22Rv1 (cell line): ENCODE measurements at regions not wholly inside any gene's neighbourhood (a gene's known extent, or its start where the extent isn't known, plus 50 kb on each side); places are given as distances from the start of the nearest gene placed in this dataset.

Source experiments
- H3K27ac ChIP-seq: fragments of 450-650 bp; 2 replicates; pipeline ENCODE4 v1.5.1; 2017
- ZFX ChIP-seq: fragments of 450-650 bp; IDR thresholded peaks from 2 replicates; pipeline ENCODE4 v1.6.1; 2017; ENCODE audit warnings: antibody characterized with exemption, borderline replicate concordance
- TF ChIP-seq, protein P1 (sequence below): fragments of 450-650 bp; IDR thresholded peaks from 2 replicates; pipeline ENCODE4 v1.5.1; 2017; ENCODE audit warnings: mild to moderate bottlenecking

DNA sequence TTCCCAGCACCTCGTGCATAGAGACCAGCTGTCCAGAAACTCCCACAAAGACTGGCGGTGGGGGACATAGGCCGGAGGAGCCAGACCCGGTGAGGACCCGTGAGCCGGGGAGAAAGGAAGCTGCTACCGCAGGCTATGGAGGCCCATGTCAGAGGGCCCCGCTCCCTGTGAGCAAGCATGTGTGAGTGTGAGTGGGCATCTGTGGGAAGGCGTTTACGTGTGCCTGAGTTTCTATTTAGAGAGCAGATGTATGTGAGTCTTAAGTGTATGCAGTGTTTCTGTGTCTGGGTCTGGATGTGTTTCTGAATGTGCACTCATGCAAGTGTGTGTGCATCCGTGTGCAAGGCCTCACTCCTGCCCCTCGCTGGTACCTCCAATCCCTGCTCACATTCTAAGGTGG lies 187.8 kb upstream of the RAB6C start:
- TF ChIP-seq ZFX: no peak
- TF ChIP-seq, protein P1, sequence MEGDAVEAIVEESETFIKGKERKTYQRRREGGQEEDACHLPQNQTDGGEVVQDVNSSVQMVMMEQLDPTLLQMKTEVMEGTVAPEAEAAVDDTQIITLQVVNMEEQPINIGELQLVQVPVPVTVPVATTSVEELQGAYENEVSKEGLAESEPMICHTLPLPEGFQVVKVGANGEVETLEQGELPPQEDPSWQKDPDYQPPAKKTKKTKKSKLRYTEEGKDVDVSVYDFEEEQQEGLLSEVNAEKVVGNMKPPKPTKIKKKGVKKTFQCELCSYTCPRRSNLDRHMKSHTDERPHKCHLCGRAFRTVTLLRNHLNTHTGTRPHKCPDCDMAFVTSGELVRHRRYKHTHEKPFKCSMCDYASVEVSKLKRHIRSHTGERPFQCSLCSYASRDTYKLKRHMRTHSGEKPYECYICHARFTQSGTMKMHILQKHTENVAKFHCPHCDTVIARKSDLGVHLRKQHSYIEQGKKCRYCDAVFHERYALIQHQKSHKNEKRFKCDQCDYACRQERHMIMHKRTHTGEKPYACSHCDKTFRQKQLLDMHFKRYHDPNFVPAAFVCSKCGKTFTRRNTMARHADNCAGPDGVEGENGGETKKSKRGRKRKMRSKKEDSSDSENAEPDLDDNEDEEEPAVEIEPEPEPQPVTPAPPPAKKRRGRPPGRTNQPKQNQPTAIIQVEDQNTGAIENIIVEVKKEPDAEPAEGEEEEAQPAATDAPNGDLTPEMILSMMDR: no peak
- H3K27ac ChIP-seq: no peak overlapping the region

DNA sequence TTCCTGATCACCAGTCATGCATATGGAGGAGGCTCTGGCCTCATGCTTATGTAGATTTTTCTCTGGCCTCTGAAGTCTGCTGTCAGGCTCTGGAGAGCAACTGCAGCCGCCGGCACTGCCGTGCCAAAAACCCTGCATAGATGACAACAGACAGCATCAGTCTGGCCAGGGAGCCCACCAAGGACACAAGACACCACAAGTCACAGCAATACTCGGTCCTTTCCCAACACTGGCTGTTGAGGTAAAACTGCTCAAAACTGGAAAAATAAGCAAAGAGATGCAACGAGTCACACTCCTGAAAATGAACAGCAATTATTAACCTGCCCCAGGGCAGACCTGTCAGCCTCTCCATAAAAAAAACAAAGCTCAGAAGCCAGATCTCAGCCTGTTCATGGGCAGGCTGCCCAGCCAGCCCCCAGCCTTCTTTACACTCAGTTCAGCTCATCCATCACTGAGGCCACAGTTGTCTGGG lies 186.0 kb upstream of the RAB6C start:
- TF ChIP-seq, protein P1: no peak
- TF ChIP-seq ZFX: no peak
- no peak overlapping the region for H3K27ac ChIP-seq

DNA sequence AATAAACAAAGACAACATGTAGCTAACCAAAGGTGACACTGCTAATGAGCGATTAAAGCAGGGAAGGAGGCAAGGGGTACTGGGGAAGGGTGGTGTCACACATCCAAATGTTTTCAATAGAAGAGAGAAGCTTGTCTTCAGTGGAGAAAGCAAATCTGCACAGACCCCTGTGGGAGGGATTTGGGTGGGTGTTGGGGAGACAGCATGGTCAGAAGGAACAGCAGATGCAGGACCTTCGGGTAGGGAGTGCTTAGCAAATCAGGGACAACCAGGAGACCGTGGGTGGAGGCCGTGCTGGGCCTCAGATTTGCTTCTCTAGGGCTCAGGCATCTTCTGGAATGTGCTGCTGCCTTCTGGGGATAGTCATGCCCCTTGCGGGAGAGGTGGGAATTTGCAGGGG lies 185.3 kb upstream of the RAB6C start:
- no peak for TF ChIP-seq ZFX
- TF ChIP-seq, protein P1: no peak
- H3K27ac ChIP-seq: no peak overlapping the region

DNA sequence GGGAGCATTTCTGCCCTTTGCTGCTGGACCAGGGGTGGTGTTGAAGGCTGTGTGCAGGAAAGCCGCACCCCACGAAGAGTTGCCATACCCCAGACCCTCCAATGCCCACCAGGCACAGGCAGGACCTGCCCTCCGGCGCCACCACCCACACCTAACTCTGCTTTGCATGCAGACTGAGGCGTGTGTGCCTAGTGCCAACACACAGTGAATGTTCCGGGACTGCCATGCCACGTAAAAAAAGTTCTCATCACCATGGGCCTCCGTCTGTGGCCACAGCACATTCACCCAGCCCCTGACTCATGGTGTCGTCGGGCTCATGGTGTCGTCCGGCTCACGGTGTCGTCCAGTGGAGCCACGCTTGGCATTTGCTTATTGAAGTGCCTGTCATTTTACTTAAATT lies 184.9 kb upstream of the RAB6C start:
- TF ChIP-seq ZFX: no peak
- TF ChIP-seq, protein P1: no peak
- no peak overlapping the region for H3K27ac ChIP-seq

DNA sequence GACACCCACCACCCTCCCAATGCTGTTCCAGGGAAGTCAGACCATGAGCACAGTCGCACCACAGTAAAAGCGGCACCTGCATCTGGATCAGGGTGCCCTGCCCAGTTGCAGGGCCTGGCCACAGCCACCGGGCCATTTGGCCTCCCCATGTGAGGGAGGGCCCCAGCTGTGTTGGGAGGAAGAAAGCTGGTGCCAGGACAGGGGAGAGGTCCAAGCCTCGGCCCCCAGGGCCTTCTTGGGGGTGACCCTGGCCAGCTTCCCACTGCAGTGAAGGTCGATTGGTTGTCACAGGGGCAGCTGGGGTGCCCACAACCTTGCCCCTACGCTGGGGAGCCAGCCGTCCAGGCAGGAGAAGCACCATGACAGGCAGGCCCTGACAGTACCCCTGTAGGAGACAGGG lies 183.2 kb upstream of the RAB6C start:
- no peak for TF ChIP-seq ZFX
- TF ChIP-seq, protein P1: no peak
- no peak overlapping the region for H3K27ac ChIP-seq

DNA sequence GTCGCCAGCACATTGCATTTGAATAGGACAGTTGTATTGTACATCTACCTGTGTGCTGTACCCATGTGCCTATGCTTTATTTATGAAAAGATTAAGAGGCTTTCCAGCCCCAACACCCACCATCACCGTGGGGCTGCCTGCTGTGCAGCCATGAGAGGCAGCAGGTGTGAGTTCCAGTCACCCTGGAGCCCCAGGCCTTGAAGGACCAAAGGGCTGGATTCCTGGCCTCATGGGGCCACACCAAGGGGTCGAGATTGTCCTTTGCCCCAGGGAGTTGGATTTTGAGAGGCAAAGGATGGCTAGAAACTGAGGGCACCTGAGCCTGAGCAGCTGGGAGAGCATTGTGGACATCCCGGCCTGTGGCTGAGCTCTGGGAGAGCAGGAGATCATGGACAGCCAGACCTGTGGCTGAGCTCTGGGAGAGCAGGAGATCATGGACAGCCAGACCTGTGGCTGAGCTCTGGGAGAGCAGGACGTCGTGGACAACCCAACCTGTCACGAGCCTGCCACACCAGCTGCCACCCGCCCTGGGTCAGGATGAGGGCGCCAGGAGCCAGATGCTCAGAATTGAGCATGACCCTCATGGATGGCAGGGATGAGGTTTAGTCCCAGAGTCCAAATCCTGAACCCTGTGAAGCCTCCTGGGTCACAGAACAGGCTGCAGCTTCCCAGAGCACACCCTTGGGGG lies 182.5 kb upstream of the RAB6C start:
- no peak overlapping the region for H3K27ac ChIP-seq
- TF ChIP-seq, protein P1: no peak
- TF ChIP-seq ZFX: no peak

DNA sequence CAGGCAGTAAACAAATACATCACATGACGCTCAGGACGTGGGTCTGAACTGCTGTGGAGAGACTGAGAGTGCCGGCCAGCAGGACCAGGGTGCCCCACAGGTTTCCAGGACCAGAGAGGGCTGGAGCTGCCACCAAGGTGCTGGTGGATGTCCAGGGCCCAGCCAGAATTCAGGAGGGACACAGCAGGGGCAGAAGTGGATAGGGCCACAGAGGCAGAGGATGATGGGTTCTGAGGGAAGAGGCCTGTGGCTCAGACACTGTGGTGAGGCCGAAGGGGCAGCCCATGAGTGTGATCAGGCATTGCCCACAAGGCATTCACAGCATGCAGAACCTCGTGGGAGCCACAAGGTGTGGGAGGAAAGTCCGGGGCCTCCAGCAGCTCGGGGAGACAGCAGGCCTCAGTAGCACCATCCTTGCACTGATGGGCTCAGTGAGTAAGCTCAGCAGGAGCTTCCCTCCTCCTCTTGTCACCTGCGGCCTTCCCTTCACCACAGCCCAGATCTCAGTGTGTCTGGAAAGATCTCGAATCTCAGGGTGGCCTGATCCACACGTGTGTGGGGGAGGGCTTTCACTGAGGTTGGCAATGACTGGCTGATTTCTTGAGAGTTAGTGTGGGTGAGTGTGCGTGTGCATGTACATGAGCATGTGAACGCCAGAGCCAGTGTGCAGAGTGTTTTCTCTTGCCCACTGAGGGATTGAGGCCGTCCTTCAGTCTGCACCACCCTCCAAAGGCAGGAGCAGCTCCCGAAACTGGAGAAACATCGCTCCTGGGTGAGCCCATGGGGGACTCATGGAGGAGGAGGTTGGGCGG lies 181.8 kb upstream of the RAB6C start:
- H3K27ac ChIP-seq: no peak overlapping the region
- no peak for TF ChIP-seq ZFX
